NB4 (cell line): ENCODE measurements at regions not wholly inside any gene's neighbourhood (a gene's known extent, or its start where the extent isn't known, plus 50 kb on each side); places are given as distances from the start of the nearest gene placed in this dataset.

Experiments
- CTCF ChIP-seq: IDR thresholded peaks from one replicate; pipeline ENCODE4 v1.5.1; 2012; ENCODE audit warnings: low read depth, low read length
- POLR2A ChIP-seq: IDR thresholded peaks from 2 replicates; pipeline ENCODE4 v1.6.1; 2011; ENCODE audit warnings: mild to moderate bottlenecking; ENCODE audit not compliant: insufficient read length; ENCODE audit errors: extremely low read depth

DNA sequence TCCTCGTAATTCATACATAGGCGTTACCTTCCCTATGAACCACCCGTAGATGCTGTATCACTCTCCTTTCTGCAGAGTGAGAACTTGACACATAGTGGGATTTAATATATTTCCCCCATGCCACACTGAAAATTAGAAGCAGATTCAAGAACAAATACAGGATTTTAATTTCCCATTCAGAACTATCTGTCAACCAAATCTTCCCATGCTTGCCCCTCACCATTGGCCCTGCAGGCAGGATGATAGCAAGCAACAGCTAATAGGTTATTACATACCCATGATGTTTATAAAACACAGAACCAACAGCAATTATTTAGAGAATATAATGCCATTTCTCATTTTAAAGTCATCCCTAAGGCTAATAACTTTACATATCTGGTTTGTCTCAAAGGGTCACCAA lies 55.0 kb upstream of the GNAO1 start:
- TF ChIP-seq POLR2A (no peak), CTCF (no peak)
